ENCODE measurements at regions not wholly inside any gene's neighbourhood (a gene's known extent, or its start where the extent isn't known, plus 50 kb on each side); places are given as distances from the start of the nearest gene placed in this dataset.
"Not testable (repeated sequence)": the region's sequence is repeated elsewhere in the genome, so short reads cannot be mapped to it uniquely, and the experiment has no call there.

- peaks cover 24% of the 10 kb centered on the region for H3K9me3 Mint-ChIP-seq
- no peaks in the 10 kb centered on the region for H3F3A ChIP-seq (replicated peaks; ENCODE audit: low read depth)
- H3K36me3 ChIP-seq (ENCODE audit: insufficient read depth) = no peaks in the 10 kb centered on the region
- H3K4me3 Mint-ChIP-seq = no peak overlapping the region
- peaks cover 22% of the 10 kb centered on the region for H3K36me3 Mint-ChIP-seq (ENCODE audit: low read depth)
- 0 out of 2 replicates have a peak, but pooled peaks cover 3% of the 10 kb centered on the region for H3K9me2 ChIP-seq (ENCODE audit: insufficient read depth)
- H3K4me1 ChIP-seq (ENCODE audit: insufficient read depth) = no peaks in the 10 kb centered on the region
- H3K79me2 ChIP-seq (replicated peaks; ENCODE audit: insufficient read depth) = no peaks in the 10 kb centered on the region
- H3K4me1 Mint-ChIP-seq = no peaks in the 10 kb centered on the region
- no peak for TF ChIP-seq NANOG (IDR thresholded peaks at IDR 0.05; ENCODE audit: borderline replicate concordance)
- H3K4me3 ChIP-seq = no peak overlapping the region
- H3K27ac Mint-ChIP-seq = no peak overlapping the region
- H3K27me3 Mint-ChIP-seq (ENCODE audit: insufficient read depth, low read depth, poor library complexity) = peaks cover 3% of the 10 kb centered on the region
- DNase-seq (ENCODE audit: low spot score) (no peak), ATAC-seq (no peak)
- H3K4me2 ChIP-seq = no peak overlapping the region
- H2AFZ ChIP-seq = no peak overlapping the region
- no peaks in the 10 kb centered on the region for H3K27me3 ChIP-seq (ENCODE audit: insufficient read depth)
- no peaks in the 10 kb centered on the region for H4K20me1 ChIP-seq (replicated peaks; ENCODE audit: insufficient read depth)
- H3K27ac ChIP-seq (ENCODE audit: low read depth) = no peak overlapping the region
These were observed 72.3 kb upstream of the RNF32 start for GRCh38 chr7:156568258-156568657.

- Mint-ChIP-seq H3K27ac (no peak overlapping the region), H3K4me3 (no peak overlapping the region), H3K4me1 (no peaks in the 10 kb centered on the region), H3K36me3 (ENCODE audit: low read depth) (peaks cover 22% of the 10 kb centered on the region), H3K27me3 (ENCODE audit: insufficient read depth, low read depth, poor library complexity) (peaks cover 3% of the 10 kb centered on the region), H3K9me3 (peaks cover 28% of the 10 kb centered on the region)
- Histone ChIP-seq H3K4me2 (no peak overlapping the region), H4K20me1 (replicated peaks; ENCODE audit: insufficient read depth) (no peaks in the 10 kb centered on the region), H3K4me1 (ENCODE audit: insufficient read depth) (no peaks in the 10 kb centered on the region), H3K9me2 (ENCODE audit: insufficient read depth) (0 out of 2 replicates have a peak, but pooled peaks cover 3% of the 10 kb centered on the region), H3K27ac (ENCODE audit: low read depth) (no peak overlapping the region), H3F3A (replicated peaks; ENCODE audit: low read depth) (no peaks in the 10 kb centered on the region), H2AFZ (no peak overlapping the region), H3K27me3 (ENCODE audit: insufficient read depth) (no peaks in the 10 kb centered on the region), H3K36me3 (ENCODE audit: insufficient read depth) (no peaks in the 10 kb centered on the region), H3K4me3 (no peak overlapping the region), H3K79me2 (replicated peaks; ENCODE audit: insufficient read depth) (no peaks in the 10 kb centered on the region)
- DNase-seq (ENCODE audit: low spot score) (no peak), ATAC-seq (no peak)
- TF ChIP-seq EZH2phosphoT487 (IDR thresholded peaks at IDR 0.05; ENCODE audit: unreplicated experiment) (no peak), CREB1 (CRISPR knock-in tag; IDR thresholded peaks at IDR 0.05; ENCODE audit: low read depth) (no peak), ZNF114 (CRISPR knock-in tag; IDR thresholded peaks at IDR 0.05) (no peak), JUNB (IDR thresholded peaks at IDR 0.05; ENCODE audit: unreplicated experiment) (no peak), ZNF462 (CRISPR knock-in tag; IDR thresholded peaks at IDR 0.05) (no peak), ETS1 (IDR thresholded peaks at IDR 0.05) (no peak), EZH2 (IDR thresholded peaks at IDR 0.05; ENCODE audit: low read depth, unreplicated experiment) (no peak), POLR2AphosphoS5 (IDR thresholded peaks at IDR 0.05; ENCODE audit: low read depth) (no peak)
These were observed 73.6 kb upstream of the RNF32 start for GRCh38 chr7:156566812-156567549.

GRCh38 chr7:156565002-156565401 is 75.6 kb upstream of the RNF32 start:
- peaks cover 28% of the 10 kb centered on the region for H3K9me3 Mint-ChIP-seq

More at GRCh38 chr7:156565002-156565401, 75.6 kb upstream of the RNF32 start:
- H2AFZ ChIP-seq; H4K20me1 ChIP-seq (replicated peaks; ENCODE audit: insufficient read depth); H3K36me3 ChIP-seq (ENCODE audit: insufficient read depth); H3K4me3 Mint-ChIP-seq; H3K27ac Mint-ChIP-seq; ATAC-seq; H3K27me3 ChIP-seq (ENCODE audit: insufficient read depth); H3F3A ChIP-seq (replicated peaks; ENCODE audit: low read depth); H3K4me1 ChIP-seq (ENCODE audit: insufficient read depth); H3K4me1 Mint-ChIP-seq; H3K27me3 Mint-ChIP-seq (ENCODE audit: insufficient read depth, low read depth, poor library complexity); DNase-seq (ENCODE audit: low spot score); H3K4me2 ChIP-seq; H3K79me2 ChIP-seq (replicated peaks; ENCODE audit: insufficient read depth); H3K4me3 ChIP-seq; H3K9me2 ChIP-seq (ENCODE audit: insufficient read depth); H3K27ac ChIP-seq (ENCODE audit: low read depth): not testable (repeated sequence)
- peaks cover 22% of the 10 kb centered on the region for H3K36me3 Mint-ChIP-seq (ENCODE audit: low read depth)

Data from GM23338 (cell line).